MCF 10A (cell line): ENCODE measurements at regions not wholly inside any gene's neighbourhood (a gene's known extent, or its start where the extent isn't known, plus 50 kb on each side); places are given as distances from the start of the nearest gene placed in this dataset.

ENCODE experiments used
- BruUV-seq: library from RNA; stranded (reverse); fragments of 400-500 nt; replicated peaks from 2 replicates; lab custom pipeline; 2021; lab: Mats Ljungman, UMichigan
- CTCF ChIA-PET: fragments of 300-600 bp; sonication (Branson Sonifier 250); formaldehyde crosslinking; extraction: SDS; loops from one replicate; lab custom pipeline; 2021; ENCODE audit warnings: antibody characterized with exemption, inconsistent platforms; lab: Yijun Ruan, JAX
- POLR2A ChIA-PET: fragments of 300-600, 350-650 bp; sonication (Branson Sonifier 250); formaldehyde crosslinking; extraction: SDS; loops from one replicate; lab custom pipeline; 2020; ENCODE audit warnings: antibody characterized with exemption, inconsistent platforms; lab: Yijun Ruan, JAX
- DNase-seq: peaks from one replicate; pipeline ENCODE4 v3.0.0-alpha.2; 2018; ENCODE audit not compliant: unreplicated experiment
- H3K27ac Mint-ChIP-seq: one replicate; pipeline ENCODE4 v1.8.0; 2022; ENCODE audit warnings: mild to moderate bottlenecking, low read depth, mixed read lengths; ENCODE audit not compliant: unreplicated experiment
- H3K27me3 Mint-ChIP-seq: one replicate; pipeline ENCODE4 v1.8.0; 2022; ENCODE audit warnings: mixed read lengths; ENCODE audit not compliant: insufficient read depth, unreplicated experiment
- H3K36me3 Mint-ChIP-seq: one replicate; pipeline ENCODE4 v1.8.0; 2022; ENCODE audit warnings: mild to moderate bottlenecking, moderate library complexity, mixed read lengths; ENCODE audit not compliant: insufficient read depth, unreplicated experiment
- H3K4me1 Mint-ChIP-seq: one replicate; pipeline ENCODE4 v1.8.0; 2022; ENCODE audit warnings: mixed read lengths; ENCODE audit not compliant: insufficient read depth, unreplicated experiment
- H3K4me3 Mint-ChIP-seq: one replicate; pipeline ENCODE4 v1.8.0; 2022; ENCODE audit warnings: mild to moderate bottlenecking, moderate library complexity, mixed read lengths; ENCODE audit not compliant: unreplicated experiment
- H3K9me3 Mint-ChIP-seq: one replicate; pipeline ENCODE4 v1.8.0; 2022; ENCODE audit warnings: mixed read lengths; ENCODE audit not compliant: unreplicated experiment
- CTCF ChIP-seq: fragments of 200-600 bp; IDR thresholded peaks from one replicate; pipeline ENCODE4 v1.8.0; 2022; ENCODE audit warnings: antibody characterized with exemption, mild to moderate bottlenecking; ENCODE audit not compliant: unreplicated experiment
- intact Hi-C: fragments of 100-400 bp; cut with micrococcal nuclease; formaldehyde crosslinking; loops from 2 replicates; pipeline ENCODE4 v1.14.1; 2022

DNA sequence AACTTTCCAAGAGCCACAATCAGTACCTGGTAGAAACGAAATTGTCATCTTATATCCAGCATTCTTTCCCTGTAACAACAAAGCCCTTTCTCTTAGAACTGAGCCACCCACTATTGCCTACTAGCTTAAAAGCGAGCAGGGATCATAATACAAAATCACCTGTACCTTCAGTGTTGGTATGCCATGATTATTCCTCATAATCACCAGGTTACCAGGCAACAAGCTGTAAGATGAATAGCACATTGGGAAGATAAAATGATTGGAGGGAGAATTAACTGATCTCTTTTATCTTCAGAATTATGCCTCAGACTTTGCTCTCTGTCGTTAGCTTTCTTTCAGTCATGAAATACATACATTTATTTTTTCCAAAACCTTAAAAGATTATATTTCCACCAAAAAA, 345.6 kb downstream of the PRELID2 start:
- no peak overlapping the region for H3K27ac Mint-ChIP-seq
- H3K4me1 Mint-ChIP-seq: peaks cover 3% of the 10 kb centered on the region
- ChIA-PET POLR2A (interaction anchor here (1.0 kb wide), 1 partner anchor 11 kb away, joined by 3 read pairs; no protein-coding TSS in a partner anchor), CTCF (interaction anchor here (1.1 kb wide), 1 partner anchor 190 kb away, joined by 3 read pairs; no protein-coding TSS in a partner anchor)
- H3K36me3 Mint-ChIP-seq: no peaks in the 10 kb centered on the region
- no peak for DNase-seq
- no peaks in the 10 kb centered on the region for H3K27me3 Mint-ChIP-seq
- H3K4me3 Mint-ChIP-seq: no peak overlapping the region
- no peaks in the 10 kb centered on the region for H3K9me3 Mint-ChIP-seq
- BruUV-seq: no TSS peak
- intact Hi-C loops: no loop called here
- TF ChIP-seq CTCF: no peak

GRCh38 chr5:145484158-145484557, 351.0 kb downstream of the PRELID2 start:
- intact Hi-C loops: no loop called here
- Mint-ChIP-seq H3K4me3 (no peak overlapping the region), H3K36me3 (no peaks in the 10 kb centered on the region), H3K27ac (peak overlapping the region; percentile 33), H3K9me3 (no peaks in the 10 kb centered on the region), H3K4me1 (peaks cover 27% of the 10 kb centered on the region), H3K27me3 (no peaks in the 10 kb centered on the region)
- CTCF ChIA-PET: interaction anchor here (0.6 to 1.0 kb wide), 2 partner anchors 12 to 763 kb away, joined by 3 read pairs; no protein-coding TSS in a partner anchor
- no peak for TF ChIP-seq CTCF
- no TSS peak for BruUV-seq
- POLR2A ChIA-PET: interaction anchor here (0.5 to 2.6 kb wide), 4 partner anchors 10 to 931 kb away, joined by 3 to 8 read pairs (median 3); no protein-coding TSS in a partner anchor
- peak; percentile 74 for DNase-seq

DNA sequence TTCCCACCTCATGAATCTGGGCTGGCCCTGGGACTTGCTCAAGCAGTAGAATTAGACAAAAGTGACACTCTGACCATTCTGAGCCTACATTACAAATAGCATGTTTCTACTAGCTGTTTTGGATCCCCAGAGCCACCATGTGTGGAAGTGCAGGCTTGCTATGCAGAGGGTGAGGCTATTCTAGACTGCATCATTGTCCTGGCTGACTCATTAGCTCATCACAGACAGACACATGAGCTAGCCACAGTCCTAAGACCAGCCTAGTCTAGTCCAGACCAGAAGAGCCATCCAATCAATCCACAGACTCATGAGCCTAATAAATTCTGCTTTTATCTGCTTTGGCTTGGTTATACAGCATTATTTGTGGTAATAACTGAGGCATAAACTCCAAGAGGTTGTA, 351.9 kb downstream of the PRELID2 start:
- peak; percentile 75 for DNase-seq
- H3K9me3 Mint-ChIP-seq: no peaks in the 10 kb centered on the region
- peaks cover 32% of the 10 kb centered on the region for H3K4me1 Mint-ChIP-seq
- intact Hi-C loops: no loop called here
- peak overlapping the region; percentile 33 for H3K27ac Mint-ChIP-seq
- H3K4me3 Mint-ChIP-seq: no peak overlapping the region
- POLR2A ChIA-PET: interaction anchor here (0.6 to 2.6 kb wide), 2 partner anchors 11 to 67 kb away, joined by 3 to 8 read pairs; no protein-coding TSS in a partner anchor
- no peaks in the 10 kb centered on the region for H3K27me3 Mint-ChIP-seq
- no peaks in the 10 kb centered on the region for H3K36me3 Mint-ChIP-seq
- no TSS peak for BruUV-seq
- CTCF ChIA-PET: interaction anchor here (0.6 to 1.0 kb wide), 2 partner anchors 13 to 762 kb away, joined by 3 read pairs; no protein-coding TSS in a partner anchor
- no peak for TF ChIP-seq CTCF

DNA sequence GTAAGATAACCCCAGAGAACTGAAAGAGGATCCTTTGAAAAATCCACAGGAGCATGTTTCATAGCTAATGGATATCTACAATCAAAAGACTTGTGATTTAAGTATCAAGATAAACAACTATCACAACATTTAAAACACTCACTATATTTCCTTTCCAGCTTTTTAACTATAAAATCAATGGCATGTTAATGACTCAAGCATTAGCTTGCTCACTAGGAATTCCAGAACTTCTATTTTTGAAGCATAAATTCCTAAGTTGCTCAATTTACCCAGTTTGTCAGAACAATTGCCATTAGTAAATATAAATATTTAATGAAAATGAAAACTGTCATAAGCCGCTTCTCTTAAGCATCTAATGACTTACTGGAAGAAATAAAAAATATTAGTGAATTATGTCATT, 355.3 kb downstream of the PRELID2 start:
- intact Hi-C loops: no loop called here
- no peak overlapping the region for H3K27ac Mint-ChIP-seq
- CTCF ChIA-PET: no interaction called here
- no peaks in the 10 kb centered on the region for H3K9me3 Mint-ChIP-seq
- no peak for TF ChIP-seq CTCF
- POLR2A ChIA-PET: interaction anchor here (0.7 kb wide), 1 partner anchor 17 kb away, joined by 3 read pairs; no protein-coding TSS in a partner anchor
- no peaks in the 10 kb centered on the region for H3K36me3 Mint-ChIP-seq
- DNase-seq: no peak
- H3K4me1 Mint-ChIP-seq: peaks cover 36% of the 10 kb centered on the region
- H3K4me3 Mint-ChIP-seq: no peak overlapping the region
- no peaks in the 10 kb centered on the region for H3K27me3 Mint-ChIP-seq
- BruUV-seq: no TSS peak
